AG04450 (cell line): ENCODE measurements at regions not wholly inside any gene's neighbourhood (a gene's known extent, or its start where the extent isn't known, plus 50 kb on each side); places are given as distances from the start of the nearest gene placed in this dataset. TPM values are rescaled to one million over a fixed set of nuclear protein-coding genes. Genes with fewer than 3 reads are reported as not detected.

Experiments
- CTCF ChIA-PET: fragments of 300-600, 350-600 bp; formaldehyde crosslinking; extraction: SDS; loops from one replicate; lab custom pipeline; 2022; ENCODE audit warnings: antibody characterized with exemption, inconsistent platforms; lab: Charles Lee
- POLR2A ChIA-PET: fragments of 350-600 bp; formaldehyde crosslinking; extraction: SDS; loops from one replicate; lab custom pipeline; 2021; ENCODE audit warnings: antibody characterized with exemption, inconsistent platforms; lab: Yijun Ruan, JAX
- DNase-seq: peaks from one replicate; pipeline ENCODE4 v3.0.0-alpha.2; 2011; ENCODE audit warnings: low read depth, low spot score
- H3K27ac ChIP-seq: one replicate; pipeline ENCODE4 v1.5.1; 2012; ENCODE audit warnings: low read depth, low read length, control low read depth
- H3K27me3 ChIP-seq: one replicate; pipeline ENCODE4 v1.6.0; 2012; ENCODE audit warnings: low read length; ENCODE audit not compliant: control insufficient read depth, insufficient read depth
- H3K4me3 ChIP-seq: 2 replicates; pipeline ENCODE4 v1.5.1; 2011; ENCODE audit warnings: mild to moderate bottlenecking, low read depth, low read length, control low read depth
- H3K9me3 ChIP-seq: 2 replicates; pipeline ENCODE4 v1.5.1; 2012; ENCODE audit warnings: low read length; ENCODE audit not compliant: control insufficient read depth, insufficient read depth
- CTCF ChIP-seq: IDR thresholded peaks from 2 replicates; pipeline ENCODE4 v1.5.1; 2011; ENCODE audit warnings: low read depth, low read length, control low read depth, inconsistent platforms
- small RNA-seq: library from RNA; depleted of rRNA; stranded (forward); fragments of <200 nt; gene quantifications from one replicate; pipeline ENCODE3, GENCODE V24; 2012; ENCODE audit warnings: low read depth; ENCODE audit not compliant: insufficient read length

GRCh38 chr2:64938607-64939285 lies 50.5 kb upstream of the SLC1A4 start:
- Histone ChIP-seq H3K27ac (no peak overlapping the region), H3K9me3 (peaks cover 5% of the 10 kb centered on the region; the same call in 1 of the 2 replicates), H3K4me3 (no peak overlapping the region), H3K27me3 (peaks cover 26% of the 10 kb centered on the region)
- POLR2A ChIA-PET = no interaction called here
- no peak for DNase-seq
- TF ChIP-seq CTCF = no peak
- CTCF ChIA-PET = no interaction called here

- CTCF ChIA-PET = no interaction called here
Observed at GRCh38 chr2:64939332-64939917, 49.8 kb upstream of the SLC1A4 start.

More at GRCh38 chr2:64939332-64939917, 49.8 kb upstream of the SLC1A4 start:
- H3K4me3 ChIP-seq = no peak overlapping the region
- POLR2A ChIA-PET = no interaction called here
- no peak overlapping the region for H3K27ac ChIP-seq
- H3K27me3 ChIP-seq = peaks cover 20% of the 10 kb centered on the region
- DNase-seq = no peak
- peaks cover 5% of the 10 kb centered on the region; the same call in 1 of the 2 replicates for H3K9me3 ChIP-seq
- no peak for TF ChIP-seq CTCF

Small RNA genes in the stretch of these regions (small RNA-seq; reads per million reads assigned to genes)
- gene RF00019 (not detected), gene RN7SL211P (not detected), gene RN7SL341P (not detected)
